Panc1 (cell line): ENCODE measurements at regions not wholly inside any gene's neighbourhood (a gene's known extent, or its start where the extent isn't known, plus 50 kb on each side); places are given as distances from the start of the nearest gene placed in this dataset.

Experiments
- CTCF ChIP-seq: fragments of 450-650 bp; IDR thresholded peaks from 2 replicates; pipeline ENCODE4 v1.5.1; 2017; ENCODE audit warnings: mild to moderate bottlenecking
- POLR2AphosphoS5 ChIP-seq: IDR thresholded peaks from 2 replicates; pipeline ENCODE4 v1.6.1; 2012; ENCODE audit warnings: mild to moderate bottlenecking, low read depth, low read length, moderate library complexity
- SIN3A ChIP-seq: IDR thresholded peaks from 2 replicates; pipeline ENCODE4 v1.6.1; 2012; ENCODE audit warnings: low read depth, mild to moderate bottlenecking, low read length, moderate library complexity, borderline replicate concordance; ENCODE audit not compliant: insufficient read depth
- TCF7L2 ChIP-seq: IDR thresholded peaks from 2 replicates; pipeline ENCODE4 v1.6.1; 2011; ENCODE audit warnings: mild to moderate bottlenecking, low read depth, low read length, inconsistent platforms
- TF ChIP-seq, protein P1 (sequence below), 2 experiments: IDR thresholded peaks; 2 replicates each; pipeline ENCODE4 v1.6.1; 2011 to 2012; ENCODE audit warnings: low read depth in 2 of 2, control low read depth in 1 of 2, low read length in 1 of 2, mild to moderate bottlenecking in 1 of 2, moderate library complexity in 1 of 2; ENCODE audit not compliant: insufficient read depth in 1 of 2

DNA sequence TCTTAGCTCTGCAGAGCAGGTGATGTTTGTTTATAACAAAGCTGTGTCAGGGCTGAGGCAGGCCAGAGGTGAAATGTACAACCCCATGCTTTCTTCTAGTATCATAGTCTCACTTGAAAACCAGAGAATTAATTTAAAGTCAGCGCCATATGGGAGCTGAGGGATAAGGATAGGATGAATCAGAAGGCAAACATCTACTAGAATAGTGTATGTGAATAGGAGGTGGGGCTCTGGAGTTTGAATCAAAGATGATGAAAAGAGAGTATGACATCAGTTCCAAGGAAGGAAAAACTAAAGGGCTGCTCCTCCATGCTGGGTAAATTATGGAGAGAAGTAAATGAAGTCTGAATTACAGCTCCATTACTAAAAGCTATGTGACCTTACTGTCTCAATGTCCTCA, 441.5 kb downstream of the RASEF start:
- TF ChIP-seq POLR2AphosphoS5 = no peak
- no peak for TF ChIP-seq CTCF
- TF ChIP-seq SIN3A = no peak
- TF ChIP-seq, protein P1, sequence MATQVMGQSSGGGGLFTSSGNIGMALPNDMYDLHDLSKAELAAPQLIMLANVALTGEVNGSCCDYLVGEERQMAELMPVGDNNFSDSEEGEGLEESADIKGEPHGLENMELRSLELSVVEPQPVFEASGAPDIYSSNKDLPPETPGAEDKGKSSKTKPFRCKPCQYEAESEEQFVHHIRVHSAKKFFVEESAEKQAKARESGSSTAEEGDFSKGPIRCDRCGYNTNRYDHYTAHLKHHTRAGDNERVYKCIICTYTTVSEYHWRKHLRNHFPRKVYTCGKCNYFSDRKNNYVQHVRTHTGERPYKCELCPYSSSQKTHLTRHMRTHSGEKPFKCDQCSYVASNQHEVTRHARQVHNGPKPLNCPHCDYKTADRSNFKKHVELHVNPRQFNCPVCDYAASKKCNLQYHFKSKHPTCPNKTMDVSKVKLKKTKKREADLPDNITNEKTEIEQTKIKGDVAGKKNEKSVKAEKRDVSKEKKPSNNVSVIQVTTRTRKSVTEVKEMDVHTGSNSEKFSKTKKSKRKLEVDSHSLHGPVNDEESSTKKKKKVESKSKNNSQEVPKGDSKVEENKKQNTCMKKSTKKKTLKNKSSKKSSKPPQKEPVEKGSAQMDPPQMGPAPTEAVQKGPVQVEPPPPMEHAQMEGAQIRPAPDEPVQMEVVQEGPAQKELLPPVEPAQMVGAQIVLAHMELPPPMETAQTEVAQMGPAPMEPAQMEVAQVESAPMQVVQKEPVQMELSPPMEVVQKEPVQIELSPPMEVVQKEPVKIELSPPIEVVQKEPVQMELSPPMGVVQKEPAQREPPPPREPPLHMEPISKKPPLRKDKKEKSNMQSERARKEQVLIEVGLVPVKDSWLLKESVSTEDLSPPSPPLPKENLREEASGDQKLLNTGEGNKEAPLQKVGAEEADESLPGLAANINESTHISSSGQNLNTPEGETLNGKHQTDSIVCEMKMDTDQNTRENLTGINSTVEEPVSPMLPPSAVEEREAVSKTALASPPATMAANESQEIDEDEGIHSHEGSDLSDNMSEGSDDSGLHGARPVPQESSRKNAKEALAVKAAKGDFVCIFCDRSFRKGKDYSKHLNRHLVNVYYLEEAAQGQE (IDR thresholded peaks at IDR 0.05; ENCODE audit: insufficient read depth in 1 of 2, low read depth in 2 of 2, low read length in 1 of 2) = no peak
- TF ChIP-seq TCF7L2 = no peak
